HEK293 (cell line): ENCODE measurements at regions not wholly inside any gene's neighbourhood (a gene's known extent, or its start where the extent isn't known, plus 50 kb on each side); places are given as distances from the start of the nearest gene placed in this dataset.

Experiments used
- CTCF ChIA-PET: fragments of 350-600 bp; formaldehyde crosslinking; extraction: SDS; loops from one replicate; lab custom pipeline; 2021; ENCODE audit warnings: antibody characterized with exemption; lab: Yijun Ruan, JAX
- POLR2A ChIA-PET: fragments of 300-600 bp; formaldehyde crosslinking; extraction: SDS; loops from one replicate; lab custom pipeline; 2020; ENCODE audit warnings: antibody characterized with exemption, inconsistent platforms; lab: Yijun Ruan, JAX
- H3K27ac ChIP-seq: fragments of 200-500 bp; sonication (Bioruptor generic); 2 replicates; pipeline ENCODE4 v1.5.1; 2014; ENCODE audit warnings: low read depth, low read length, control low read depth, inconsistent platforms; ENCODE audit errors: extremely low read depth
- H3K36me3 ChIP-seq, 2 experiments: fragments of 200-500 bp in 1 of 2; sonication (Bioruptor generic) in 1 of 2; 1 replicate in 1 of 2; 2 replicates in 1 of 2; pipeline ENCODE4 v1.5.1; 2014 to 2017; ENCODE audit warnings: inconsistent platforms in 2 of 2, low read length in 2 of 2; ENCODE audit not compliant: control insufficient read depth in 2 of 2, insufficient read depth in 1 of 2
- H3K4me1 ChIP-seq: fragments of 200-500 bp; sonication (Bioruptor generic); 2 replicates; pipeline ENCODE4 v1.5.1; 2014; ENCODE audit warnings: mild to moderate bottlenecking, low read length, inconsistent platforms; ENCODE audit not compliant: control insufficient read depth, insufficient read depth
- H3K4me3 ChIP-seq: 2 replicates; pipeline ENCODE4 v1.5.1; 2011; ENCODE audit warnings: low read depth, mild to moderate bottlenecking, control low read depth, low read length, moderate library complexity
- H3K9me3 ChIP-seq: fragments of 200-500 bp; sonication (Bioruptor generic); 2 replicates; pipeline ENCODE4 v1.5.1; 2014; ENCODE audit warnings: low read depth, low read length, inconsistent platforms; ENCODE audit not compliant: control insufficient read depth, insufficient read depth
- EGR2 ChIP-seq: fragments of 450-650 bp; formaldehyde crosslinking; IDR thresholded peaks from 2 replicates; pipeline ENCODE4 v1.5.1; 2016; ENCODE audit warnings: low read depth, missing biosample characterization, missing genetic modification characterization
- KLF16 ChIP-seq: fragments of 450-650 bp; formaldehyde crosslinking; IDR thresholded peaks from 2 replicates; pipeline ENCODE4 v1.5.1; 2017; ENCODE audit warnings: missing biosample characterization, missing genetic modification characterization
- SP2 ChIP-seq: fragments of 450-650 bp; formaldehyde crosslinking; IDR thresholded peaks from 2 replicates; pipeline ENCODE4 v1.5.1; 2016; ENCODE audit warnings: missing biosample characterization, missing genetic modification characterization
- ZBTB48 ChIP-seq: fragments of 450-650 bp; formaldehyde crosslinking; IDR thresholded peaks from 2 replicates; pipeline ENCODE4 v1.5.1; 2016; ENCODE audit warnings: missing biosample characterization, missing genetic modification characterization
- ZNF175 ChIP-seq: fragments of 450-650 bp; formaldehyde crosslinking; IDR thresholded peaks from 2 replicates; pipeline ENCODE4 v1.5.1; 2016; ENCODE audit warnings: missing biosample characterization, missing genetic modification characterization
- ZNF202 ChIP-seq: fragments of 450-650 bp; formaldehyde crosslinking; IDR thresholded peaks from 2 replicates; pipeline ENCODE4 v1.5.1; 2016; ENCODE audit warnings: missing biosample characterization, missing genetic modification characterization, borderline replicate concordance
- ZNF391 ChIP-seq: fragments of 450-650 bp; formaldehyde crosslinking; IDR thresholded peaks from 2 replicates; pipeline ENCODE4 v1.5.1; 2016; ENCODE audit warnings: low read depth, missing biosample characterization, missing genetic modification characterization, borderline replicate concordance
- ZNF449 ChIP-seq: fragments of 450-650 bp; formaldehyde crosslinking; IDR thresholded peaks from 2 replicates; pipeline ENCODE4 v1.5.1; 2017; ENCODE audit warnings: missing biosample characterization, mild to moderate bottlenecking, missing genetic modification characterization, moderate library complexity
- ZNF530 ChIP-seq: fragments of 450-650 bp; formaldehyde crosslinking; IDR thresholded peaks from 2 replicates; pipeline ENCODE4 v1.5.1; 2016; ENCODE audit warnings: low read depth, missing biosample characterization, missing genetic modification characterization
- ZNF843 ChIP-seq: fragments of 450-650 bp; formaldehyde crosslinking; IDR thresholded peaks from 2 replicates; pipeline ENCODE4 v1.5.1; 2016; ENCODE audit warnings: missing biosample characterization, missing genetic modification characterization
- ZSCAN23 ChIP-seq: fragments of 450-650 bp; formaldehyde crosslinking; IDR thresholded peaks from 2 replicates; pipeline ENCODE4 v1.5.1; 2016; ENCODE audit warnings: missing biosample characterization, missing genetic modification characterization
- TF ChIP-seq, protein P1 (sequence below): fragments of 450-650 bp; formaldehyde crosslinking; IDR thresholded peaks from 2 replicates; pipeline ENCODE4 v1.5.1; 2017; ENCODE audit warnings: missing biosample characterization, missing genetic modification characterization
- TF ChIP-seq, protein P2 (sequence below): fragments of 450-650 bp; formaldehyde crosslinking; IDR thresholded peaks from 2 replicates; pipeline ENCODE4 v1.5.1; 2016; ENCODE audit warnings: missing biosample characterization, missing genetic modification characterization
- TF ChIP-seq, protein P3 (sequence below): fragments of 450-650 bp; formaldehyde crosslinking; IDR thresholded peaks from 2 replicates; pipeline ENCODE4 v1.5.1; 2016; ENCODE audit warnings: missing biosample characterization, missing genetic modification characterization
- TF ChIP-seq, protein P4 (sequence below): fragments of 450-650 bp; formaldehyde crosslinking; IDR thresholded peaks from 2 replicates; pipeline ENCODE4 v1.5.1; 2016; ENCODE audit warnings: missing biosample characterization, missing genetic modification characterization
- TF ChIP-seq, protein P5 (sequence below): fragments of 450-650 bp; formaldehyde crosslinking; IDR thresholded peaks from 2 replicates; pipeline ENCODE4 v1.5.1; 2016; ENCODE audit warnings: missing biosample characterization, missing genetic modification characterization
- TF ChIP-seq, protein P6 (sequence below): fragments of 450-650 bp; formaldehyde crosslinking; IDR thresholded peaks from 2 replicates; pipeline ENCODE4 v1.5.1; 2016; ENCODE audit warnings: missing biosample characterization, missing genetic modification characterization, borderline replicate concordance

DNA sequence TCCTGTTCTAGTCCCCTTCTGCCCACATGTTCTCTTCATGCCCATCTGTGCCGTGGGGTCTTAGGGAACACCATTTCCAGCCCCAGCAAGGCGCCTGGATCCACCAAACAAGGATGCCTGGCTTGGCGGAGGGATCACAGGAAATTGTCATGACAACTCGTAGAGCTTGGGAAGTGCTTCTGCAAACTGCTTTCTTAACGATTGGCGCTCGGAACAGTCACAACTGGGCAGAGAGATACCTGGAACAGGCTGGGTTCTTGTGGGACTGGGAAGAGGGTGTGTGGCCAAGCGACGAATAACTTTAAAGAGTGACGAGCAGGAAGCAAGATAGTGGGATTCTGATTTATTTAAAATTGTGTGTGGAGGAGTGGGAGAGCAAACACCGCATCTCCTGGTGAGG, 329.8 kb downstream of the RPS6KC1 start:
- no peak overlapping the region for H3K27ac ChIP-seq
- ChIA-PET CTCF (no interaction called here), POLR2A (no interaction called here)
- no peaks in the 10 kb centered on the region for H3K36me3 ChIP-seq
- H3K9me3 ChIP-seq, result no peaks in the 10 kb centered on the region
- no peaks in the 10 kb centered on the region for H3K4me1 ChIP-seq
- no peak overlapping the region for H3K4me3 ChIP-seq
- no peak for TF ChIP-seq ZBTB48 (tag by site-specific recombination)
- no peak for TF ChIP-seq ZSCAN23
- TF ChIP-seq, protein P1, sequence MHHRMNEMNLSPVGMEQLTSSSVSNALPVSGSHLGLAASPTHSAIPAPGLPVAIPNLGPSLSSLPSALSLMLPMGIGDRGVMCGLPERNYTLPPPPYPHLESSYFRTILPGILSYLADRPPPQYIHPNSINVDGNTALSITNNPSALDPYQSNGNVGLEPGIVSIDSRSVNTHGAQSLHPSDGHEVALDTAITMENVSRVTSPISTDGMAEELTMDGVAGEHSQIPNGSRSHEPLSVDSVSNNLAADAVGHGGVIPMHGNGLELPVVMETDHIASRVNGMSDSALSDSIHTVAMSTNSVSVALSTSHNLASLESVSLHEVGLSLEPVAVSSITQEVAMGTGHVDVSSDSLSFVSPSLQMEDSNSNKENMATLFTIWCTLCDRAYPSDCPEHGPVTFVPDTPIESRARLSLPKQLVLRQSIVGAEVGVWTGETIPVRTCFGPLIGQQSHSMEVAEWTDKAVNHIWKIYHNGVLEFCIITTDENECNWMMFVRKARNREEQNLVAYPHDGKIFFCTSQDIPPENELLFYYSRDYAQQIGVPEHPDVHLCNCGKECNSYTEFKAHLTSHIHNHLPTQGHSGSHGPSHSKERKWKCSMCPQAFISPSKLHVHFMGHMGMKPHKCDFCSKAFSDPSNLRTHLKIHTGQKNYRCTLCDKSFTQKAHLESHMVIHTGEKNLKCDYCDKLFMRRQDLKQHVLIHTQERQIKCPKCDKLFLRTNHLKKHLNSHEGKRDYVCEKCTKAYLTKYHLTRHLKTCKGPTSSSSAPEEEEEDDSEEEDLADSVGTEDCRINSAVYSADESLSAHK (tag by site-specific recombination), result no peak
- TF ChIP-seq ZNF175 (tag by site-specific recombination), result no peak
- TF ChIP-seq, protein P2, sequence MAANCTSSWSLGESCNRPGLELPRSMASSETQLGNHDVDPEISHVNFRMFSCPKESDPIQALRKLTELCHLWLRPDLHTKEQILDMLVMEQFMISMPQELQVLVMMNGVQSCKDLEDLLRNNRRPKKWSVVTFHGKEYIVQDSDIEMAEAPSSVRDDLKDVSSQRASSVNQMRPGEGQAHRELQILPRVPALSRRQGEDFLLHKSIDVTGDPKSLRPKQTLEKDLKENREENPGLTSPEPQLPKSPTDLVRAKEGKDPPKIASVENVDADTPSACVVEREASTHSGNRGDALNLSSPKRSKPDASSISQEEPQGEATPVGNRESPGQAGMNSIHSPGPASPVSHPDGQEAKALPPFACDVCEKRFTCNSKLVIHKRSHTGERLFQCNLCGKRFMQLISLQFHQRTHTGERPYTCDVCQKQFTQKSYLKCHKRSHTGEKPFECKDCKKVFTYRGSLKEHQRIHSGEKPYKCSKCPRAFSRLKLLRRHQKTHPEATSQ (tag by site-specific recombination), result no peak
- no peak for TF ChIP-seq EGR2 (tag by site-specific recombination)
- TF ChIP-seq SP2 (tag by site-specific recombination), result no peak
- TF ChIP-seq ZNF391, result no peak
- TF ChIP-seq ZNF843 (tag by site-specific recombination), result no peak
- no peak for TF ChIP-seq ZNF202 (tag by site-specific recombination)
- TF ChIP-seq, protein P3, sequence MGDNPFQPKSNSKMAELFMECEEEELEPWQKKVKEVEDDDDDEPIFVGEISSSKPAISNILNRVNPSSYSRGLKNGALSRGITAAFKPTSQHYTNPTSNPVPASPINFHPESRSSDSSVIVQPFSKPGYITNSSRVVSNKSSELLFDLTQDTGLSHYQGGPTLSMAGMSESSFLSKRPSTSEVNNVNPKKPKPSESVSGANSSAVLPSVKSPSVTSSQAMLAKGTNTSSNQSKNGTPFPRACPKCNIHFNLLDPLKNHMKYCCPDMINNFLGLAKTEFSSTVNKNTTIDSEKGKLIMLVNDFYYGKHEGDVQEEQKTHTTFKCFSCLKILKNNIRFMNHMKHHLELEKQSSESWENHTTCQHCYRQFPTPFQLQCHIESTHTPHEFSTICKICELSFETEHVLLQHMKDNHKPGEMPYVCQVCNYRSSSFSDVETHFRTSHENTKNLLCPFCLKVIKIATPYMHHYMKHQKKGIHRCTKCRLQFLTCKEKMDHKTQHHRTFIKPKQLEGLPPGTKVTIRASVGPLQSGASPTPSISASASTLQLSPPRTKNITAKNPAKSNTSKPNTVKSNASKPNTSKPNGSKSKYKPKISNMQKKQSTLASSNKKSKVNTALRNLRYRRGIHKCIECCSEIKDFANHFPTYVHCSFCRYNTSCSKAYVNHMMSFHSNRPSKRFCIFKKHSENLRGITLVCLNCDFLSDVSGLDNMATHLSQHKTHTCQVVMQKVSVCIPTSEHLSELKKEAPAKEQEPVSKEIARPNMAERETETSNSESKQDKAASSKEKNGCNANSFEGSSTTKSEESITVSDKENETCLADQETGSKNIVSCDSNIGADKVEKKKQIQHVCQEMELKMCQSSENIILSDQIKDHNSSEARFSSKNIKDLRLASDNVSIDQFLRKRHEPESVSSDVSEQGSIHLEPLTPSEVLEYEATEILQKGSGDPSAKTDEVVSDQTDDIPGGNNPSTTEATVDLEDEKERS (tag by site-specific recombination), result no peak
- no peak for TF ChIP-seq ZNF449
- TF ChIP-seq KLF16 (tag by site-specific recombination), result no peak
- no peak for TF ChIP-seq ZNF530 (tag by site-specific recombination)
- TF ChIP-seq, protein P4, sequence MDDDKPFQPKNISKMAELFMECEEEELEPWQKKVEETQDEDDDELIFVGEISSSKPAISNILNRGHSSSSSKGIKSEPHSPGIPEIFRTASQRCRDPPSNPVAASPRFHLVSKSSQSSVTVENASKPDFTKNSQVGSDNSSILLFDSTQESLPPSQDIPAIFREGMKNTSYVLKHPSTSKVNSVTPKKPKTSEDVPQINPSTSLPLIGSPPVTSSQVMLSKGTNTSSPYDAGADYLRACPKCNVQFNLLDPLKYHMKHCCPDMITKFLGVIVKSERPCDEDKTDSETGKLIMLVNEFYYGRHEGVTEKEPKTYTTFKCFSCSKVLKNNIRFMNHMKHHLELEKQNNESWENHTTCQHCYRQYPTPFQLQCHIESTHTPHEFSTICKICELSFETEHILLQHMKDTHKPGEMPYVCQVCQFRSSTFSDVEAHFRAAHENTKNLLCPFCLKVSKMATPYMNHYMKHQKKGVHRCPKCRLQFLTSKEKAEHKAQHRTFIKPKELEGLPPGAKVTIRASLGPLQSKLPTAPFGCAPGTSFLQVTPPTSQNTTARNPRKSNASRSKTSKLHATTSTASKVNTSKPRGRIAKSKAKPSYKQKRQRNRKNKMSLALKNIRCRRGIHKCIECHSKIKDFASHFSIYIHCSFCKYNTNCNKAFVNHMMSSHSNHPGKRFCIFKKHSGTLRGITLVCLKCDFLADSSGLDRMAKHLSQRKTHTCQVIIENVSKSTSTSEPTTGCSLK (tag by site-specific recombination), result no peak
- TF ChIP-seq, protein P5, sequence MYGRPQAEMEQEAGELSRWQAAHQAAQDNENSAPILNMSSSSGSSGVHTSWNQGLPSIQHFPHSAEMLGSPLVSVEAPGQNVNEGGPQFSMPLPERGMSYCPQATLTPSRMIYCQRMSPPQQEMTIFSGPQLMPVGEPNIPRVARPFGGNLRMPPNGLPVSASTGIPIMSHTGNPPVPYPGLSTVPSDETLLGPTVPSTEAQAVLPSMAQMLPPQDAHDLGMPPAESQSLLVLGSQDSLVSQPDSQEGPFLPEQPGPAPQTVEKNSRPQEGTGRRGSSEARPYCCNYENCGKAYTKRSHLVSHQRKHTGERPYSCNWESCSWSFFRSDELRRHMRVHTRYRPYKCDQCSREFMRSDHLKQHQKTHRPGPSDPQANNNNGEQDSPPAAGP (tag by site-specific recombination), result no peak
- TF ChIP-seq, protein P6, sequence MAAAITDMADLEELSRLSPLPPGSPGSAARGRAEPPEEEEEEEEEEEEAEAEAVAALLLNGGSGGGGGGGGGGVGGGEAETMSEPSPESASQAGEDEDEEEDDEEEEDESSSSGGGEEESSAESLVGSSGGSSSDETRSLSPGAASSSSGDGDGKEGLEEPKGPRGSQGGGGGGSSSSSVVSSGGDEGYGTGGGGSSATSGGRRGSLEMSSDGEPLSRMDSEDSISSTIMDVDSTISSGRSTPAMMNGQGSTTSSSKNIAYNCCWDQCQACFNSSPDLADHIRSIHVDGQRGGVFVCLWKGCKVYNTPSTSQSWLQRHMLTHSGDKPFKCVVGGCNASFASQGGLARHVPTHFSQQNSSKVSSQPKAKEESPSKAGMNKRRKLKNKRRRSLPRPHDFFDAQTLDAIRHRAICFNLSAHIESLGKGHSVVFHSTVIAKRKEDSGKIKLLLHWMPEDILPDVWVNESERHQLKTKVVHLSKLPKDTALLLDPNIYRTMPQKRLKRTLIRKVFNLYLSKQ (tag by site-specific recombination), result no peak
- TF ChIP-seq, all 188 proteins: peak for 0
